Astrocyte (in vitro differentiated cells and primary cell): ENCODE measurements at regions not wholly inside any gene's neighbourhood (a gene's known extent, or its start where the extent isn't known, plus 50 kb on each side); places are given as distances from the start of the nearest gene placed in this dataset.
A peak's percentile ranks its signal among the peaks of the same experiment; 100 is the strongest.

Experiments used
- DNase-seq: peaks from one replicate; pipeline ENCODE4 v3.0.0-alpha.2; 2010; ENCODE audit warnings: low read depth
- FAIRE-seq: peaks from 2 replicates; lab custom pipeline; 2011; peaks lifted over from hg19 to GRCh38; lab: Jason Lieb, UNC
- H2AFZ ChIP-seq: 2 replicates; pipeline ENCODE4 v1.6.0; 2012; ENCODE audit warnings: low read depth, low read length, inconsistent platforms
- H3K27ac ChIP-seq: 2 replicates; pipeline ENCODE4 v1.5.1; 2011; ENCODE audit warnings: low read depth, low read length, inconsistent platforms
- H3K27me3 ChIP-seq: 2 replicates; pipeline ENCODE4 v1.6.0; 2011; ENCODE audit warnings: low read length, inconsistent platforms; ENCODE audit not compliant: insufficient read depth
- H3K36me3 ChIP-seq: 2 replicates; pipeline ENCODE4 v1.5.1; 2011; ENCODE audit warnings: low read length, inconsistent platforms; ENCODE audit not compliant: insufficient read depth
- H3K4me1 ChIP-seq: 2 replicates; pipeline ENCODE4 v1.5.1; 2011; ENCODE audit warnings: low read length, inconsistent platforms; ENCODE audit not compliant: insufficient read depth
- H3K4me2 ChIP-seq: 2 replicates; pipeline ENCODE4 v1.6.0; 2012; ENCODE audit warnings: low read length, inconsistent platforms
- H3K4me3 ChIP-seq: 2 replicates; pipeline ENCODE4 v1.5.1; 2011; ENCODE audit warnings: low read depth, mild to moderate bottlenecking, low read length, inconsistent platforms; ENCODE audit not compliant: insufficient read depth
- H3K79me2 ChIP-seq: 2 replicates; pipeline ENCODE4 v1.6.0; 2012; ENCODE audit warnings: mild to moderate bottlenecking, low read length, inconsistent platforms; ENCODE audit not compliant: insufficient read depth
- H3K9ac ChIP-seq: 2 replicates; pipeline ENCODE4 v1.6.0; 2012; ENCODE audit warnings: mild to moderate bottlenecking, low read length, inconsistent platforms
- H3K9me3 ChIP-seq: 2 replicates; pipeline ENCODE4 v1.5.1; 2012; ENCODE audit warnings: low read depth, mild to moderate bottlenecking, low read length, inconsistent platforms; ENCODE audit not compliant: insufficient read depth
- H4K20me1 ChIP-seq: 2 replicates; pipeline ENCODE4 v1.6.0; 2012; ENCODE audit warnings: low read length, inconsistent platforms; ENCODE audit not compliant: insufficient read depth
- H3K27ac Mint-ChIP-seq: one replicate; pipeline ENCODE4 v1.8.0; 2021; ENCODE audit warnings: mild to moderate bottlenecking, mixed read lengths; ENCODE audit not compliant: unreplicated experiment
- H3K27me3 Mint-ChIP-seq: one replicate; pipeline ENCODE4 v1.8.0; 2021; ENCODE audit warnings: low read depth, mixed read lengths; ENCODE audit not compliant: unreplicated experiment
- H3K36me3 Mint-ChIP-seq: one replicate; pipeline ENCODE4 v1.8.0; 2021; ENCODE audit warnings: low read depth, mixed read lengths; ENCODE audit not compliant: unreplicated experiment
- H3K4me1 Mint-ChIP-seq: one replicate; pipeline ENCODE4 v1.8.0; 2021; ENCODE audit warnings: low read depth, mixed read lengths; ENCODE audit not compliant: unreplicated experiment
- H3K4me3 Mint-ChIP-seq: one replicate; pipeline ENCODE4 v1.8.0; 2021; ENCODE audit warnings: mild to moderate bottlenecking, moderate library complexity, mixed read lengths; ENCODE audit not compliant: unreplicated experiment
- H3K9me3 Mint-ChIP-seq: one replicate; pipeline ENCODE4 v1.8.0; 2021; ENCODE audit warnings: mild to moderate bottlenecking, mixed read lengths; ENCODE audit not compliant: unreplicated experiment
- CTCF ChIP-seq: IDR thresholded peaks from 2 replicates; pipeline ENCODE4 v1.5.1; 2011; ENCODE audit warnings: low read depth, mild to moderate bottlenecking, inconsistent platforms, low read length, moderate library complexity; ENCODE audit not compliant: insufficient read depth
- EZH2 ChIP-seq: IDR thresholded peaks from 2 replicates; pipeline ENCODE4 v1.6.1; 2012; ENCODE audit warnings: mild to moderate bottlenecking, low read length, inconsistent platforms; ENCODE audit not compliant: insufficient read depth

- no peak overlapping the region for H3K27ac ChIP-seq
- H3K27me3 ChIP-seq: no peaks in the 10 kb centered on the region
- H4K20me1 ChIP-seq: no peaks in the 10 kb centered on the region
- H3K36me3 Mint-ChIP-seq: no peaks in the 10 kb centered on the region
- no peak for FAIRE-seq
- no peaks in the 10 kb centered on the region for H3K9me3 ChIP-seq
- no peaks in the 10 kb centered on the region for H3K79me2 ChIP-seq
- TF ChIP-seq EZH2 (no peak), CTCF (no peak)
- DNase-seq: peak; percentile 84
- no peak overlapping the region for H3K4me3 ChIP-seq
- H3K36me3 ChIP-seq: no peaks in the 10 kb centered on the region
- H3K27ac Mint-ChIP-seq: no peak overlapping the region
- H2AFZ ChIP-seq: no peak overlapping the region
- no peak overlapping the region for H3K4me3 Mint-ChIP-seq
- H3K4me1 ChIP-seq: no peaks in the 10 kb centered on the region
- no peak overlapping the region for H3K9ac ChIP-seq
- no peak overlapping the region for H3K4me2 ChIP-seq
- no peaks in the 10 kb centered on the region for H3K27me3 Mint-ChIP-seq
- peaks cover 6% of the 10 kb centered on the region for H3K4me1 Mint-ChIP-seq
- no peaks in the 10 kb centered on the region for H3K9me3 Mint-ChIP-seq
Observed at GRCh38 chr12:98238515-98239130, 276.8 kb upstream of the TMPO start.

GRCh38 chr12:98243190-98243589 lies 272.2 kb upstream of the TMPO start:
- Mint-ChIP-seq H3K9me3 (peaks cover 2% of the 10 kb centered on the region), H3K27ac (no peak overlapping the region), H3K4me1 (peaks cover 5% of the 10 kb centered on the region), H3K27me3 (no peaks in the 10 kb centered on the region), H3K36me3 (no peaks in the 10 kb centered on the region), H3K4me3 (no peak overlapping the region)
- no peaks in the 10 kb centered on the region for H4K20me1 ChIP-seq
- FAIRE-seq (no peak), DNase-seq (no peak)
- TF ChIP-seq EZH2 (no peak), CTCF (no peak)
- no peaks in the 10 kb centered on the region for H3K79me2 ChIP-seq
- H3K9me3 ChIP-seq: no peaks in the 10 kb centered on the region
- no peaks in the 10 kb centered on the region for H3K4me1 ChIP-seq
- no peak overlapping the region for H2AFZ ChIP-seq
- no peaks in the 10 kb centered on the region for H3K36me3 ChIP-seq
- H3K4me2 ChIP-seq: no peak overlapping the region
- H3K27ac ChIP-seq: no peak overlapping the region
- H3K9ac ChIP-seq: no peak overlapping the region
- no peak overlapping the region for H3K4me3 ChIP-seq
- H3K27me3 ChIP-seq: no peaks in the 10 kb centered on the region

GRCh38 chr12:98244136-98244535 lies 271.3 kb upstream of the TMPO start:
- no peak overlapping the region for H3K4me3 Mint-ChIP-seq
- no peaks in the 10 kb centered on the region for H3K4me1 Mint-ChIP-seq
- H3K27me3 Mint-ChIP-seq: no peaks in the 10 kb centered on the region
- no peak for TF ChIP-seq EZH2
- no peak for TF ChIP-seq CTCF
- Histone ChIP-seq H3K79me2 (no peaks in the 10 kb centered on the region), H3K36me3 (no peaks in the 10 kb centered on the region), H3K9me3 (no peaks in the 10 kb centered on the region), H3K4me1 (no peaks in the 10 kb centered on the region), H3K4me3 (no peak overlapping the region), H3K27ac (no peak overlapping the region), H4K20me1 (no peaks in the 10 kb centered on the region), H3K9ac (no peak overlapping the region), H3K4me2 (no peak overlapping the region), H3K27me3 (no peaks in the 10 kb centered on the region), H2AFZ (no peak overlapping the region)
- FAIRE-seq (no peak), DNase-seq (no peak)
- H3K9me3 Mint-ChIP-seq: peaks cover 2% of the 10 kb centered on the region
- no peaks in the 10 kb centered on the region for H3K36me3 Mint-ChIP-seq
- H3K27ac Mint-ChIP-seq: no peak overlapping the region
